Neural cell (in vitro differentiated cells): ENCODE measurements at regions not wholly inside any gene's neighbourhood (a gene's known extent, or its start where the extent isn't known, plus 50 kb on each side); places are given as distances from the start of the nearest gene placed in this dataset.
"Not testable (repeated sequence)": the region's sequence is repeated elsewhere in the genome, so short reads cannot be mapped to it uniquely, and the experiment has no call there.

Experiments used
- EZH2 ChIP-seq: fragments of 200-600, 300-800 bp; shearing (Covaris generic), sonication (generic); IDR thresholded peaks from 2 replicates; pipeline ENCODE4 v1.6.1; 2014; ENCODE audit warnings: antibody characterized with exemption, low read length, borderline replicate concordance, mild to moderate bottlenecking; ENCODE audit not compliant: insufficient read depth, poor library complexity, severe bottlenecking
- REST ChIP-seq: IDR thresholded peaks from 2 replicates; pipeline ENCODE4 v1.6.1; 2012; ENCODE audit warnings: borderline replicate concordance
- TAF1 ChIP-seq: IDR thresholded peaks from 2 replicates; pipeline ENCODE4 v1.6.1; 2012; ENCODE audit warnings: low read depth

GRCh38 chr5:108495615-108496014 lies 113.7 kb upstream of the FBXL17 start:
- not testable (repeated sequence) for TF ChIP-seq EZH2, REST, TAF1
